Heart right ventricle (tissue), 16 donors: ENCODE measurements at regions not wholly inside any gene's neighbourhood (a gene's known extent, or its start where the extent isn't known, plus 50 kb on each side); places are given as distances from the start of the nearest gene placed in this dataset.

ENCODE experiments used
- ATAC-seq, 8 donors: fragments of 200-7000 bp; cut with Tn5 transposase; one replicate each; pipeline ENCODE4 v1.9.1; 2020; ENCODE audit warnings: mild to moderate bottlenecking in 8 of 8, moderate library complexity in 8 of 8, moderate number of reproducible peaks in 1 of 8
- DNase-seq, 2 donors: peaks; one replicate each; pipeline ENCODE4 v3.0.0-alpha.2; 2020
- H3K27ac ChIP-seq, 10 donors: fragments of 200-600 bp; sonication (generic) in 2 of 10; one replicate each; pipeline versions ENCODE4 v1.5.0 to v1.8.0; 2020 to 2022; ENCODE audit warnings: mild to moderate bottlenecking in 3 of 10
- H3K27me3 ChIP-seq, 7 donors: fragments of 200-600 bp; one replicate each; pipeline ENCODE4 v1.8.0; 2021 to 2022; ENCODE audit warnings: mild to moderate bottlenecking in 2 of 7
- H3K36me3 ChIP-seq, 9 donors: fragments of 200-600 bp; sonication (generic) in 1 of 9; one replicate each; pipeline versions ENCODE4 v1.5.0 to v1.8.0; 2020 to 2022; ENCODE audit warnings: mild to moderate bottlenecking in 2 of 9
- H3K4me1 ChIP-seq, 9 donors: fragments of 200-600 bp; sonication (generic) in 1 of 9; one replicate each; pipeline versions ENCODE4 v1.5.0 to v1.8.0; 2020 to 2022; ENCODE audit warnings: mild to moderate bottlenecking in 4 of 9
- H3K4me3 ChIP-seq, 10 donors: fragments of 200-600 bp; sonication (generic) in 2 of 10; one replicate each; pipeline versions ENCODE4 v1.5.0 to v1.8.0; 2020 to 2022; ENCODE audit warnings: mild to moderate bottlenecking in 7 of 10, moderate library complexity in 2 of 10
- H3K9me3 ChIP-seq, 11 donors: fragments of 200-600 bp in 10 of 11; sonication (generic) in 2 of 11; one replicate each; pipeline versions ENCODE4 v1.5.0 to v1.8.0; 2013 to 2022; ENCODE audit warnings: mild to moderate bottlenecking in 2 of 11, control low read depth in 1 of 11, moderate library complexity in 1 of 11
- WGBS, 2 donors: extraction: QIAGEN DNeasy Blood & Tissue Kit; methylation state at CpG; one replicate each; pipeline ENCODE4 v1.1.7; 2013; ENCODE audit warnings: inconsistent platforms in 1 of 2; 5-methylcytosine and 5-hydroxymethylcytosine counted together
- intact Hi-C, 10 donors: fragments of 100-400 bp; cut with DNase I; formaldehyde crosslinking; loops; one replicate each; pipeline versions ENCODE4 v1.11.1 to v1.14.2; 2022
- TF ChIP-seq, protein P1 (sequence below), 9 donors: fragments of 200-600 bp; sonication (generic) in 2 of 9; IDR thresholded peaks; one replicate each; pipeline versions ENCODE4 v1.5.0 to v1.8.0; 2021 to 2022; ENCODE audit warnings: antibody characterized with exemption in 9 of 9, mild to moderate bottlenecking in 5 of 9, moderate library complexity in 1 of 9
- donor health status: Arrhythmogenic right ventricular cardiomyopathy.
- donor health status: ischemic (EF 13 %, LVEDD 7.1; RV severe dilation, severe dysfunction).
- donor health status: healthy with polysubstance abuse.
- donor health status: DM: no; HTN: yes; CAD: no.
- donor health status: DM: no; HTN: no; CAD: no.
- donor health status: ischemic (EF 25% LVEDD 6.9; RV normal size, moderate dysfunction).
- donor health status: ischemic (EF 25% LVEDD 5.7; RV mildly dilated, moderate dysfunction).
- donor health status: healthy.
- donor health status: DM: yes; HTN: yes; CAD: no.
- donor health status: Ischemic cardiomyopathy.
- donor health status: ischemic (EF 35%, LVEDD 5.7; RV mildly dilated, moderate dysfunction).
- donor health status: nonischemic (EF 11% LVEDD 7.7; RV severe dilation, severe dysfunction).
- donor health status: DM: yes; HTN: yes; CAD: no.
- donor health status: PGD.
- donor health status: ischemic (EF 29% LVEDD 5.4; RV normal size, mild dysfunction).
- donor health status: nonischemic (EF 23%, LVEDD 6.1; RV moderate dilation, normal function).

DNA sequence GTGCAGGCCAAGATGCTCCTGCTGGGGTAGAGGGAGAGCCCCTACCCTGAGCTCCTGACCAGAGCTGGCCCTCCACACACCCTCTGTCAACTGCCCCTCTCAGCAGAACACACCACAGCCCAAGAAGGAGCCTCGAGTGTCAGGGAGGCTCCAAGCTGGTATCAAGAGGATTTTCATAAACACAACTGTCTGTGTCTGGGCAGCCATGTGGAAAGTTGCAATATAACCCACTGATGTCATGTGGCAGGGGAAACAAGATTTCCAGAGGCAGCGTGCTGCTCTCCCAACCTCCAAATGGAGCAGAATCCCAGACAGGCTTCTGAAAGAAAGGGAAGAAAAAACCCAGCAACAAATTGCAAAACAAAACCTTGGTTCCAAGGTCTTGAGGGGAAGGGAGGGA is 569.9 kb downstream of the BUD13 start:
- no peak overlapping the region for H3K27ac ChIP-seq
- H3K4me1 ChIP-seq: no peaks in the 10 kb centered on the region
- no peak for DNase-seq
- TF ChIP-seq, protein P1, sequence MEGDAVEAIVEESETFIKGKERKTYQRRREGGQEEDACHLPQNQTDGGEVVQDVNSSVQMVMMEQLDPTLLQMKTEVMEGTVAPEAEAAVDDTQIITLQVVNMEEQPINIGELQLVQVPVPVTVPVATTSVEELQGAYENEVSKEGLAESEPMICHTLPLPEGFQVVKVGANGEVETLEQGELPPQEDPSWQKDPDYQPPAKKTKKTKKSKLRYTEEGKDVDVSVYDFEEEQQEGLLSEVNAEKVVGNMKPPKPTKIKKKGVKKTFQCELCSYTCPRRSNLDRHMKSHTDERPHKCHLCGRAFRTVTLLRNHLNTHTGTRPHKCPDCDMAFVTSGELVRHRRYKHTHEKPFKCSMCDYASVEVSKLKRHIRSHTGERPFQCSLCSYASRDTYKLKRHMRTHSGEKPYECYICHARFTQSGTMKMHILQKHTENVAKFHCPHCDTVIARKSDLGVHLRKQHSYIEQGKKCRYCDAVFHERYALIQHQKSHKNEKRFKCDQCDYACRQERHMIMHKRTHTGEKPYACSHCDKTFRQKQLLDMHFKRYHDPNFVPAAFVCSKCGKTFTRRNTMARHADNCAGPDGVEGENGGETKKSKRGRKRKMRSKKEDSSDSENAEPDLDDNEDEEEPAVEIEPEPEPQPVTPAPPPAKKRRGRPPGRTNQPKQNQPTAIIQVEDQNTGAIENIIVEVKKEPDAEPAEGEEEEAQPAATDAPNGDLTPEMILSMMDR (IDR thresholded peaks at IDR 0.05): no peak
- no peak for ATAC-seq
- no peaks in the 10 kb centered on the region for H3K36me3 ChIP-seq
- 72 to 75% methylated on average over 2 of the region's 2 CpGs for WGBS, 2 donors
- peaks cover 0 to 20% (median 0%) of the 10 kb centered on the region in 7 donors for H3K27me3 ChIP-seq
- intact Hi-C loops: no loop called here
- no peak overlapping the region for H3K4me3 ChIP-seq
- H3K9me3 ChIP-seq: no peaks in the 10 kb centered on the region

DNA sequence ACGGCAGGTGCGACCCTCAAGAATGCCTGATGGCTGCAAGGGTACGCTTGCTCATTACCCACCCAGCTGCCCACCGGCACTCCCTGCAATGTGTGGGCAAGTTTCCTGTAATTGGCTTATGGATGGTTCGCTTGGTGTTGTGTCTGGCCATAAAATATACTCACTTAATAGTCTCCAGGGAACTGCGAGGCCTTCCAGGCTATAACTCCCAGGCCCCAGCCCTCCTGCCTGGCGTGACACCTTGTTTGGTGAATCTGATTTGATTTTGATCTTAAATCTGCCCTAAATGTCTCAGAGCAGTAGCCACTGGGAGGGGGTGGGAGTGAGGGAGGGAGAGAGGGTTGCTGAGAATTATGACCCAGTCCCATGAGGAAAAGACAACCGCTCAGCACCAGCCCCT is 572.2 kb downstream of the BUD13 start:
- Histone ChIP-seq H3K9me3 (no peaks in the 10 kb centered on the region), H3K27ac (no peak overlapping the region), H3K4me1 (no peaks in the 10 kb centered on the region), H3K27me3 (peaks cover 0 to 15% (median 0%) of the 10 kb centered on the region in 7 donors), H3K4me3 (no peak overlapping the region), H3K36me3 (no peaks in the 10 kb centered on the region)
- intact Hi-C loops: no loop called here
- no peak for DNase-seq
- TF ChIP-seq, protein P1 (IDR thresholded peaks at IDR 0.05): no peak
- 96 to 97% methylated on average over 8 of the region's 8 CpGs for WGBS, 2 donors
- no peak for ATAC-seq

DNA sequence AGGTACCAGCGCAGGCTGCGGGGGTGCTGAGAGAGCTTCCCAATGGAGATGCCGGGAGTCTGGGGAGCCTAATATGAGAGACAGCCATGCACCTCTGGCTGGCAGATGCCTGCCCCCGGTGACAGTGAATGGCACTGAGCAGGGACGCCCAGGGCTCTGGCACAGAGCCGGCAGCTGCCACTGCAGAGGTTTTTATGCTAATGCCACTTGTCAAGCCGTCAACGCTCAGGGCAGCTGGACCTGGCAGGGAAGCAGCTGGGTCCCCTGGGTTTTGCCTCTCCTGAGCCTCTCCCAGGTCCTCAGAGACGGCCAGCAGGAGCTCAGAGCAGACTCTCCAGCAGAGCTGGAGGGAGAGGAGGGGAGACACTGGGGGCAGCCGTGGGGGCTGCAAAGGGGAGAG is 573.6 kb downstream of the BUD13 start:
- TF ChIP-seq, protein P1 (IDR thresholded peaks at IDR 0.05): no peak

DNA sequence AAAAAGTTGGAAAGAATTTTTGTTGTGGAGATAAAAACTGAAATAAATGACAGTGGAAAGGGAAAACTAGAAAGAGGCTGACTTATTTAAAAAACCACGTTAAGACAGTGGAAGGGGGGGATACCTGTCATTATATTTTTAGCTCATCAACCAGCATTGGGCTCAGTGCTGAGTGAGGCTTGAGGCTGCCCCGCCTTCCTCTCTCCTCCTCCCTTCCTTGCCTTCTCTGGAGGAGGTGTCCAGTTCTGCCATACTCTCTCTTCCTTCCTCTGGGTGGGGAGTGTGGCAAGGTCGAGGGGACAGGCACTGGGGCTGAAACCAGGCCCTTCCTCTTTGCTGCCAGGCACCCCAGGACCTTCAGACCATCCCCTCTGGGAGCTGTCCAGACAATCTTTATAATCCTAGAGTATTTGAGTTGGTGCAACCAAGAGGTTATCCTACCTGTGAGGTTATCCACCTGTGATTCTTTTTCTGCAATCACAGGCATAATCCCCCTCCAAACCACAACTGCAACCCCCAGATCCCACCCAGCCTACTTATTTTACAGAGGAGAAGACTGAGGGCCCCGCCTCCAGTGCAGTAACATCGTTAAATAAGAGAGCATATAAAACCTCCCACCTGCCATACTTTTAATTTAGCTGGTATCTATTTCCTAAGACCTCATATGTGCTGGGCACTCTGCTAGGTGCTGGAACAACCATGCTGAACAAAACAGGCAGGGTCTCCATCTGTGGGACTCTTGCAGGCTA is 578.5 kb downstream of the BUD13 start:
- intact Hi-C loops: no loop called here

More for the DNA sequence above, 573.6 kb downstream of the BUD13 start:
- peak; percentile 24 to 61 for DNase-seq
- H3K36me3 ChIP-seq: no peaks in the 10 kb centered on the region
- no peaks in the 10 kb centered on the region for H3K9me3 ChIP-seq
- peak in 7 of 8 donors; percentile 61 to 81 (median 68) for ATAC-seq
- H3K4me1 ChIP-seq: peaks cover 0 to 2% (median under 1%) of the 10 kb centered on the region in 9 donors
- no peak overlapping the region for H3K27ac ChIP-seq
- intact Hi-C loops: no loop called here
- peaks cover 0 to 17% (median 0%) of the 10 kb centered on the region in 7 donors for H3K27me3 ChIP-seq
- WGBS, 2 donors: 29 to 45% methylated on average over 10 of the region's 10 CpGs
- no peak overlapping the region for H3K4me3 ChIP-seq

More for the DNA sequence above, 578.5 kb downstream of the BUD13 start:
- ATAC-seq (no peak), DNase-seq (no peak)
- Histone ChIP-seq H3K27me3 (peaks cover 0 to 37% (median 20%) of the 10 kb centered on the region in 7 donors), H3K4me3 (peak overlapping the region in 8 of 10 donors; percentile 26 to 61 (median 54)), H3K27ac (peak overlapping the region in 5 of 10 donors; percentile 54 to 73 (median 70)), H3K36me3 (no peaks in the 10 kb centered on the region), H3K9me3 (no peaks in the 10 kb centered on the region), H3K4me1 (peaks cover 0 to 20% (median 13%) of the 10 kb centered on the region in 9 donors)
- 60 to 65% methylated on average over 5 of the region's 5 CpGs for WGBS, 2 donors
- TF ChIP-seq, protein P1 (IDR thresholded peaks at IDR 0.05): no peak
